Natural killer cell (primary cell): ENCODE measurements at regions not wholly inside any gene's neighbourhood (a gene's known extent, or its start where the extent isn't known, plus 50 kb on each side); places are given as distances from the start of the nearest gene placed in this dataset.

ENCODE experiments used
- ATAC-seq, 3 donors: fragments of 150-1000 bp in 2 of 3; fragments of 200-7000 bp in 1 of 3; cut with Tn5 transposase; 1 replicate in 1 of 3; 2 replicates in 2 of 3; pipeline ENCODE4 v1.10.0; 2021; ENCODE audit warnings: mild to moderate bottlenecking in 2 of 3, moderate library complexity in 2 of 3
- DNase-seq, 2 donors: peaks; one replicate each; pipeline versions ENCODE4 v3.0.0 to v3.0.0-alpha.2; 2013 to 2021; ENCODE audit warnings: mixed read lengths in 1 of 2
- H3K27ac ChIP-seq: one replicate; pipeline ENCODE4 v1.5.1; 2013; ENCODE audit warnings: mild to moderate bottlenecking, low read length
- H3K27me3 ChIP-seq: one replicate; pipeline ENCODE4 v1.6.1; 2013; ENCODE audit warnings: low read length; ENCODE audit not compliant: control insufficient read depth, insufficient read depth
- H3K36me3 ChIP-seq: one replicate; pipeline ENCODE4 v1.6.1; 2013; ENCODE audit warnings: low read length; ENCODE audit not compliant: control insufficient read depth, insufficient read depth
- H3K4me1 ChIP-seq: one replicate; pipeline ENCODE4 v1.6.1; 2013; ENCODE audit warnings: low read length; ENCODE audit not compliant: control insufficient read depth, insufficient read depth
- H3K4me3 ChIP-seq: one replicate; pipeline ENCODE4 v1.5.1; 2013; ENCODE audit warnings: low read length
- H3K9me3 ChIP-seq: one replicate; pipeline ENCODE4 v1.6.1; 2013; ENCODE audit warnings: low read length; ENCODE audit not compliant: control insufficient read depth, insufficient read depth
- H3K27ac Mint-ChIP-seq, 2 donors: one replicate each; pipeline ENCODE4 v1.8.0; 2022; ENCODE audit warnings: mild to moderate bottlenecking in 2 of 2, mixed read lengths in 2 of 2, moderate library complexity in 1 of 2
- H3K27me3 Mint-ChIP-seq, 2 donors: one replicate each; pipeline ENCODE4 v1.8.0; 2022; ENCODE audit warnings: low read depth in 2 of 2, mixed read lengths in 2 of 2
- H3K36me3 Mint-ChIP-seq: one replicate; pipeline ENCODE4 v1.8.0; 2022; ENCODE audit warnings: mixed read lengths
- H3K4me1 Mint-ChIP-seq, 2 donors: one replicate each; pipeline ENCODE4 v1.8.0; 2022; ENCODE audit warnings: mixed read lengths in 2 of 2
- H3K4me3 Mint-ChIP-seq: one replicate; pipeline ENCODE4 v1.8.0; 2022; ENCODE audit warnings: mild to moderate bottlenecking, moderate library complexity, mixed read lengths
- H3K9me3 Mint-ChIP-seq, 2 donors: one replicate each; pipeline ENCODE4 v1.8.0; 2022; ENCODE audit warnings: mixed read lengths in 2 of 2
- CTCF ChIP-seq: fragments of 200-600 bp; IDR thresholded peaks from one replicate; pipeline ENCODE4 v1.8.0; 2022; ENCODE audit warnings: antibody characterized with exemption
- WGBS: methylation state at CpG from one replicate; pipeline ENCODE4 v1.1.7; 2013; ENCODE audit warnings: missing lambda C conversion rate; ENCODE audit not compliant: insufficient coverage; 5-methylcytosine and 5-hydroxymethylcytosine counted together
- intact Hi-C: fragments of 100-400 bp; cut with micrococcal nuclease; formaldehyde crosslinking; loops from one replicate; pipeline ENCODE4 v1.14.2; 2022

DNA sequence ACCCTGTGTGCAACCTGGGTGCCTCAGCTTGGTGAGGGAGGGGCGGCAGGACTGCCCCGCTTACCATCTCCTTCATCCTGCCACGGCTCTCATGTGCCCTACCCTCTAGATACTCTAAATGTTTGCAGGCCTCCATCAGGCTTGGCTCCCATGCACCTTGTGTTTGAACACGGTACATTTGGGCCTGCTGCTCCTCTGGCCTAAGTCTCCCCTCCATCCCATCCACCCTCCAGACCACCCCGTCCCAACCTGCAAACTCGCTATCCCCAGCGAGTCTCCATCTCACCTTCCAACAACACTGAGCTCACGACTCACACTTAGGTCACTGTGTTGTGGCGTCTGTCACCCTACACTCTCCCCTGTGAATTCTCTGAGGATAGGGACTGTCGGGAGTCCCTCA lies 274.2 kb downstream of the TEX29 start:
- Histone ChIP-seq H3K27ac (no peak overlapping the region), H3K36me3 (no peaks in the 10 kb centered on the region), H3K4me3 (no peak overlapping the region), H3K27me3 (no peaks in the 10 kb centered on the region), H3K9me3 (no peaks in the 10 kb centered on the region), H3K4me1 (no peaks in the 10 kb centered on the region)
- WGBS = 88% methylated on average over 10 of the region's 10 CpGs
- DNase-seq = no peak
- ATAC-seq = no peak
- intact Hi-C loops = no loop called here
- H3K36me3 Mint-ChIP-seq = no peaks in the 10 kb centered on the region
- H3K9me3 Mint-ChIP-seq = peaks cover 2 to 8% of the 10 kb centered on the region in 2 donors
- TF ChIP-seq CTCF = no peak
- no peak overlapping the region for H3K27ac Mint-ChIP-seq
- peaks cover 6 to 8% of the 10 kb centered on the region in 2 donors for H3K27me3 Mint-ChIP-seq
- H3K4me1 Mint-ChIP-seq = no peaks in the 10 kb centered on the region
- no peak overlapping the region for H3K4me3 Mint-ChIP-seq

DNA sequence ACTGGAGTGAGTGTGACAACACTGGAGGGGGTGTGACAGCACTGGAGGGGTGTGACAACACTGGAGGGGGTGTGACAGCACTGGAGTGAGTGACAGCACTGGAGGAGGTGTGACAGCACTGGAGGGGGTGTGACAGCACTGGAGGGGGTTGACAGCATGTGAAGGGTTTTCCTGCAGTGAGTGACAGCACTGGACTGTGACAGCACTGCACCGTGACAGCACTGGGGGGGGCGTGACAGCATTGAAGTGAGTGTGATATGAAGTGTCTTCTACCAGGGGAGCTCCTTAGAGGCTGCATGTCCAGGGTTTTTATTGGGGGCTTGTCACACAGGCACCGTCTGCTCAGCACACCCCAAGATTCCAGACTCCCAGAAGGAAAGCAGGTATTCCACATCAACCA lies 274.8 kb downstream of the TEX29 start:
- ATAC-seq = no peak
- Histone ChIP-seq H3K27me3 (no peaks in the 10 kb centered on the region), H3K36me3 (no peaks in the 10 kb centered on the region), H3K27ac (no peak overlapping the region), H3K9me3 (no peaks in the 10 kb centered on the region), H3K4me1 (no peaks in the 10 kb centered on the region), H3K4me3 (no peak overlapping the region)
- Mint-ChIP-seq H3K4me3 (no peak overlapping the region), H3K27me3 (peaks cover 4 to 6% of the 10 kb centered on the region in 2 donors), H3K9me3 (peaks cover 2% of the 10 kb centered on the region in 2 donors), H3K4me1 (no peaks in the 10 kb centered on the region), H3K27ac (no peak overlapping the region), H3K36me3 (no peaks in the 10 kb centered on the region)
- no peak for TF ChIP-seq CTCF
- DNase-seq = no peak
- intact Hi-C loops = no loop called here
- WGBS = 71% methylated on average over 3 of the region's 3 CpGs

- H3K9me3 Mint-ChIP-seq = peaks cover 2% of the 10 kb centered on the region in 2 donors
- Histone ChIP-seq H3K9me3 (no peaks in the 10 kb centered on the region), H3K4me1 (no peaks in the 10 kb centered on the region), H3K27ac (no peak overlapping the region), H3K4me3 (no peak overlapping the region), H3K27me3 (no peaks in the 10 kb centered on the region), H3K36me3 (no peaks in the 10 kb centered on the region)
- TF ChIP-seq CTCF = no peak
- H3K36me3 Mint-ChIP-seq = no peaks in the 10 kb centered on the region
- H3K27ac Mint-ChIP-seq = no peak overlapping the region
- intact Hi-C loops = no loop called here
- 89% methylated on average over 11 of the region's 11 CpGs for WGBS
- no peak overlapping the region for H3K4me3 Mint-ChIP-seq
- DNase-seq (no peak), ATAC-seq (no peak)
- H3K27me3 Mint-ChIP-seq = peaks cover 4 to 6% of the 10 kb centered on the region in 2 donors
- no peaks in the 10 kb centered on the region for H3K4me1 Mint-ChIP-seq
Measured at GRCh38 chr13:111595791-111596190, 275.3 kb downstream of the TEX29 start.

DNA sequence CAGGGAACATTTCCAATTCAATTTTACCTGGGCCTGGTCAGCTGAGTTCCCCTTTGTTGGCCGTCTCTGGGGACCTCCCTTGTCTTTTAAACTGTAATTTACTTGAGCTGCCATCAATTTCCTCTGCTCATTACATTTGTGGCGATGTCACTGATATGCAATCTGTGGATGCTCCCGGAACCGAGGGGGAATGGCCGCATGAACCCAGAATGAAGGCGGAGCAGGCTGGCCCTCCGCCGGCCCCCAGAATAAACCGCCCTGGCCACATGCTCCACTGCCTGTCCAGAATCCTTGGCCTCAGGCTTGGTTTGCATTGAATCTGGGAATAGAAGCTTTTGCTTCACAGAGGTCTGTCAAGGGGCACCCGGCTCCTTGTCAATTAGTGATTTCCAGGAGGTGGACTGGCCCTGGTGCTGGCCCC lies 276.8 kb downstream of the TEX29 start:
- H3K27ac ChIP-seq = no peak overlapping the region

More for the DNA sequence above, 276.8 kb downstream of the TEX29 start:
- no peaks in the 10 kb centered on the region for H3K36me3 Mint-ChIP-seq
- ATAC-seq (no peak), DNase-seq (no peak)
- no peak overlapping the region for H3K4me3 Mint-ChIP-seq
- Histone ChIP-seq H3K9me3 (no peaks in the 10 kb centered on the region), H3K36me3 (no peaks in the 10 kb centered on the region), H3K4me3 (no peak overlapping the region), H3K27me3 (no peaks in the 10 kb centered on the region), H3K4me1 (no peaks in the 10 kb centered on the region)
- H3K4me1 Mint-ChIP-seq = no peaks in the 10 kb centered on the region
- intact Hi-C loops = no loop called here
- 90% methylated on average over 10 of the region's 10 CpGs for WGBS
- no peak for TF ChIP-seq CTCF
- no peak overlapping the region for H3K27ac Mint-ChIP-seq
- peaks cover 0 to 4% of the 10 kb centered on the region in 2 donors for H3K27me3 Mint-ChIP-seq
- H3K9me3 Mint-ChIP-seq = no peaks in the 10 kb centered on the region
